T1000 (cell line): ENCODE measurements at regions not wholly inside any gene's neighbourhood (a gene's known extent, or its start where the extent isn't known, plus 50 kb on each side); places are given as distances from the start of the nearest gene placed in this dataset.

ENCODE experiments used
- DNase-seq: peaks from one replicate; lab custom pipeline; 2025; ENCODE audit warnings: mixed read lengths; lab: John Stamatoyannopoulos, UW

- DNase-seq = no peak
These were observed 81.3 kb upstream of the CD93 start for GRCh38 chr20:23167431-23167830.

- DNase-seq = no peak
These were observed 80.4 kb upstream of the CD93 start for GRCh38 chr20:23166563-23166962.

- no peak for DNase-seq
These were observed 79.8 kb upstream of the CD93 start for GRCh38 chr20:23165964-23166363.

GRCh38 chr20:23165307-23165750 lies 79.2 kb upstream of the CD93 start:
- DNase-seq = no peak

- DNase-seq = no peak
These were observed 78.1 kb upstream of the CD93 start for GRCh38 chr20:23164176-23164601.

GRCh38 chr20:23163562-23163961 lies 77.4 kb upstream of the CD93 start:
- DNase-seq = no peak

GRCh38 chr20:23162887-23163286 lies 76.8 kb upstream of the CD93 start:
- DNase-seq = no peak

- no peak for DNase-seq
These were observed 76.0 kb upstream of the CD93 start for GRCh38 chr20:23161968-23162696.

GRCh38 chr20:23161244-23161891 lies 75.2 kb upstream of the CD93 start:
- no peak for DNase-seq

GRCh38 chr20:23160536-23161243 lies 74.6 kb upstream of the CD93 start:
- DNase-seq = no peak

- no peak for DNase-seq
These were observed 73.8 kb upstream of the CD93 start for GRCh38 chr20:23159947-23160318.

GRCh38 chr20:23159256-23159946 lies 73.3 kb upstream of the CD93 start:
- DNase-seq = no peak

- peak; percentile 73 for DNase-seq
These were observed 71.6 kb upstream of the CD93 start for GRCh38 chr20:23157734-23158133.

- no peak for DNase-seq
These were observed 70.8 kb upstream of the CD93 start for GRCh38 chr20:23156842-23157423.

GRCh38 chr20:23156170-23156841 lies 70.2 kb upstream of the CD93 start:
- peak; percentile 41 for DNase-seq

- no peak for DNase-seq
These were observed 69.0 kb upstream of the CD93 start for GRCh38 chr20:23155141-23155590.

GRCh38 chr20:23153696-23154341 lies 67.7 kb upstream of the CD93 start:
- no peak for DNase-seq

- DNase-seq = no peak
These were observed 66.8 kb upstream of the CD93 start for GRCh38 chr20:23152902-23153301.

GRCh38 chr20:23152308-23152892 lies 66.3 kb upstream of the CD93 start:
- DNase-seq = no peak

- DNase-seq = no peak
These were observed 65.8 kb upstream of the CD93 start for GRCh38 chr20:23151885-23152284.
